ENCODE measurements at regions not wholly inside any gene's neighbourhood (a gene's known extent, or its start where the extent isn't known, plus 50 kb on each side); places are given as distances from the start of the nearest gene placed in this dataset.
"Not testable (repeated sequence)": the region's sequence is repeated elsewhere in the genome, so short reads cannot be mapped to it uniquely, and the experiment has no call there.

DNA sequence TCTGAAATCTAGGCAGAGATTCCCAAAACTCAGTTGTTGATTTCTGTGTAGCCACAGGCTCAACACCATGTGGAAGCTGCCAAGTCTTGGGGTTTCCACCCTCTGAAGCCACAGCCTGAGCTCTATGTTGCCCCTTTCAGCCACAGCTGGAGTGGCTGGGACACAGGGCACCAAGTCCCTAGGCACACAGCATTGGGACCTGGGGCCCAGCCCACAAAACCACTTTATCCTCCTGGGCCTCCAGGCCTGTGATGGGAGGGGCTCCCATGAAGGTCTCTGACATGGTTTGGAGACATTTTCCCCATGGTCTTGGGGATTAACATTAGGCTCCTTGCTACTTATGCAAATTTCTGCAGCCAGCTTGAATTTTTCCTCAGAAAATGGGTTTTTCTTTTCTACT is 186.0 kb upstream of the SPOPL start:
- not testable (repeated sequence) for TF ChIP-seq CTCF (IDR thresholded peaks at IDR 0.05); ZSCAN20 (CRISPR knock-in tag; IDR thresholded peaks at IDR 0.05); KDM1A (IDR thresholded peaks at IDR 0.05; ENCODE audit: low read depth); RFX5 (IDR thresholded peaks at IDR 0.05)
- TF ChIP-seq ZFP36 (IDR thresholded peaks at IDR 0.05; ENCODE audit: borderline replicate concordance, partially characterized antibody): peak; percentile 43

Data from A549 (cell line).